SK-N-SH treated with all-trans-retinoic acid at 6 μM for 48 hours (cell line): ENCODE measurements at regions not wholly inside any gene's neighbourhood (a gene's known extent, or its start where the extent isn't known, plus 50 kb on each side); places are given as distances from the start of the nearest gene placed in this dataset.

Experiments used
- ATAC-seq: fragments of 200-7000 bp; cut with Tn5 transposase; 3 replicates; pipeline ENCODE4 v1.9.1; 2020; ENCODE audit warnings: mild to moderate bottlenecking, moderate library complexity
- ARNTL ChIP-seq: fragments of 450-650 bp; formaldehyde crosslinking; IDR thresholded peaks from 2 replicates; pipeline ENCODE4 v1.5.0; 2020; ENCODE audit warnings: low read depth, mild to moderate bottlenecking, moderate library complexity, borderline replicate concordance
- BACH2 ChIP-seq: fragments of 250-450 bp; sonication (Bioruptor Pico); IDR thresholded peaks from 2 replicates; pipeline ENCODE4 v1.9.0; 2021; ENCODE audit warnings: mild to moderate bottlenecking, borderline replicate concordance
- CSDC2 ChIP-seq: fragments of 250-450 bp; sonication (Bioruptor Pico); IDR thresholded peaks from 2 replicates; pipeline ENCODE4 v1.5.0; 2020; ENCODE audit warnings: mild to moderate bottlenecking, moderate library complexity
- CSRNP3 ChIP-seq: fragments of 250-450 bp; sonication (Bioruptor Pico); IDR thresholded peaks from 2 replicates; pipeline ENCODE4 v1.5.1; 2021; ENCODE audit warnings: mild to moderate bottlenecking, moderate library complexity
- ESRRG ChIP-seq: fragments of 250-450 bp; sonication (Bioruptor Pico); IDR thresholded peaks from 2 replicates; pipeline ENCODE4 v1.6.1; 2021; ENCODE audit warnings: mild to moderate bottlenecking
- GLIS3 ChIP-seq: fragments of 250-450 bp; sonication (Bioruptor Pico); IDR thresholded peaks from 2 replicates; pipeline ENCODE4 v1.5.0; 2020; ENCODE audit warnings: mild to moderate bottlenecking, moderate library complexity
- ISL1 ChIP-seq: fragments of 250-450 bp; sonication (Bioruptor Pico); IDR thresholded peaks from 2 replicates; pipeline ENCODE4 v2.1.2; 2022; ENCODE audit warnings: mild to moderate bottlenecking, moderate library complexity
- OSR1 ChIP-seq: fragments of 250-450 bp; sonication (Bioruptor Pico); IDR thresholded peaks from 2 replicates; pipeline ENCODE4 v1.8.0; 2022; ENCODE audit warnings: moderate library complexity, mild to moderate bottlenecking, inconsistent platforms
- PATZ1 ChIP-seq: fragments of 250-450 bp; sonication (Bioruptor Pico); IDR thresholded peaks from 2 replicates; pipeline ENCODE4 v1.8.0; 2020; ENCODE audit warnings: mild to moderate bottlenecking, moderate library complexity, borderline replicate concordance
- POU6F1 ChIP-seq: fragments of 250-450 bp; sonication (Bioruptor Pico); IDR thresholded peaks from 2 replicates; pipeline ENCODE4 v1.8.0; 2021; ENCODE audit warnings: low read depth, mild to moderate bottlenecking, moderate library complexity, borderline replicate concordance
- SNAI2 ChIP-seq: fragments of 250-450 bp; sonication (Bioruptor Pico); IDR thresholded peaks from 2 replicates; pipeline ENCODE4 v1.5.0; 2020; ENCODE audit warnings: mild to moderate bottlenecking, moderate library complexity
- TCF4 ChIP-seq: fragments of 250-450 bp; sonication (Bioruptor Pico); IDR thresholded peaks from 2 replicates; pipeline ENCODE4 v1.8.0; 2021; ENCODE audit warnings: mild to moderate bottlenecking, moderate library complexity, borderline replicate concordance
- TOX ChIP-seq: fragments of 250-450 bp; sonication (Bioruptor Pico); IDR thresholded peaks from 2 replicates; pipeline ENCODE4 v1.8.0; 2021; ENCODE audit warnings: mild to moderate bottlenecking, moderate library complexity, borderline replicate concordance
- TSHZ2 ChIP-seq: fragments of 250-450 bp; sonication (Bioruptor Pico); IDR thresholded peaks from 2 replicates; pipeline ENCODE4 v1.5.0; 2020; ENCODE audit warnings: mild to moderate bottlenecking, moderate library complexity
- ZC3H10 ChIP-seq: fragments of 250-450 bp; sonication (Bioruptor Pico); IDR thresholded peaks from 2 replicates; pipeline ENCODE4 v1.5.1; 2021; ENCODE audit warnings: mild to moderate bottlenecking, moderate library complexity
- ZFP3 ChIP-seq: fragments of 250-450 bp; sonication (Bioruptor Pico); IDR thresholded peaks from 2 replicates; pipeline ENCODE4 v1.5.0; 2020; ENCODE audit warnings: mild to moderate bottlenecking, moderate library complexity
- ZFP30 ChIP-seq: fragments of 450-650 bp; formaldehyde crosslinking; IDR thresholded peaks from 2 replicates; pipeline ENCODE4 v1.5.0; 2022; ENCODE audit warnings: mild to moderate bottlenecking, moderate library complexity
- ZNF565 ChIP-seq: fragments of 450-650 bp; formaldehyde crosslinking; conservative IDR thresholded peaks from 2 replicates; pipeline ENCODE4 v1.5.0; 2020; ENCODE audit warnings: low read depth, mild to moderate bottlenecking, moderate library complexity
- ZNF70 ChIP-seq: fragments of 450-650 bp; formaldehyde crosslinking; IDR thresholded peaks from 2 replicates; pipeline ENCODE4 v1.5.0; 2020; ENCODE audit warnings: mild to moderate bottlenecking, moderate library complexity
- ZNF8 ChIP-seq: fragments of 450-650 bp; formaldehyde crosslinking; IDR thresholded peaks from 2 replicates; pipeline ENCODE4 v1.5.0; 2020; ENCODE audit warnings: mild to moderate bottlenecking, moderate library complexity

- no peak for TF ChIP-seq POU6F1 (CRISPR knock-in tag)
- no peak for TF ChIP-seq CSDC2 (CRISPR knock-in tag)
- no peak for TF ChIP-seq PATZ1
Measured at GRCh38 chr13:81058211-81058915, 717.4 kb upstream of the SPRY2 start (continued).

- ATAC-seq, result peak; percentile 86
- TF ChIP-seq SNAI2 (CRISPR knock-in tag), result no peak
- no peak for TF ChIP-seq ESRRG
- TF ChIP-seq TOX, result no peak
- no peak for TF ChIP-seq TCF4 (CRISPR knock-in tag)
- no peak for TF ChIP-seq ISL1 (CRISPR knock-in tag)
- no peak for TF ChIP-seq GLIS3
- TF ChIP-seq TSHZ2, result no peak
- TF ChIP-seq ZFP30 (CRISPR knock-in tag), result no peak
- no peak for TF ChIP-seq ZNF8 (CRISPR knock-in tag)
- no peak for TF ChIP-seq ARNTL (CRISPR knock-in tag)
- no peak for TF ChIP-seq CSRNP3 (CRISPR knock-in tag)
- TF ChIP-seq ZNF70, result no peak
- no peak for TF ChIP-seq BACH2 (CRISPR knock-in tag)
- no peak for TF ChIP-seq ZFP3 (CRISPR knock-in tag)
- TF ChIP-seq POU6F1 (CRISPR knock-in tag), result no peak
- no peak for TF ChIP-seq OSR1
- TF ChIP-seq PATZ1, result no peak
Measured at GRCh38 chr13:81051873-81052272, 710.9 kb upstream of the SPRY2 start.

- no peak for TF ChIP-seq ZNF8 (CRISPR knock-in tag)
- TF ChIP-seq ZNF565 (CRISPR knock-in tag), result no peak
- no peak for TF ChIP-seq ISL1 (CRISPR knock-in tag)
- TF ChIP-seq ARNTL (CRISPR knock-in tag), result no peak
- TF ChIP-seq OSR1, result no peak
- no peak for TF ChIP-seq CSDC2 (CRISPR knock-in tag)
- TF ChIP-seq SNAI2 (CRISPR knock-in tag), result no peak
- no peak for TF ChIP-seq PATZ1
- TF ChIP-seq ZC3H10 (CRISPR knock-in tag), result no peak
- no peak for TF ChIP-seq GLIS3
- TF ChIP-seq ESRRG, result no peak
- TF ChIP-seq CSRNP3 (CRISPR knock-in tag), result no peak
- TF ChIP-seq TCF4 (CRISPR knock-in tag), result no peak
- ATAC-seq, result peak; percentile 40
Measured at GRCh38 chr13:81048026-81048461, 707.1 kb upstream of the SPRY2 start.
